Ishikawa (cell line): ENCODE measurements at regions not wholly inside any gene's neighbourhood (a gene's known extent, or its start where the extent isn't known, plus 50 kb on each side); places are given as distances from the start of the nearest gene placed in this dataset.

Experiments
- CEBPB ChIP-seq: IDR thresholded peaks from 2 replicates; pipeline ENCODE4 v1.6.1; 2012
- CREB1 ChIP-seq: IDR thresholded peaks from 2 replicates; pipeline ENCODE4 v1.6.1; 2012; ENCODE audit warnings: low read depth
- EGR1 ChIP-seq: IDR thresholded peaks from 2 replicates; pipeline ENCODE4 v1.6.1; 2012
- EP300 ChIP-seq: IDR thresholded peaks from 2 replicates; pipeline ENCODE4 v1.6.1; 2012; ENCODE audit warnings: borderline replicate concordance
- FOXM1 ChIP-seq: IDR thresholded peaks from 2 replicates; pipeline ENCODE4 v1.6.1; 2012; ENCODE audit warnings: low read depth, borderline replicate concordance
- NFIC ChIP-seq: IDR thresholded peaks from 2 replicates; pipeline ENCODE4 v1.6.1; 2012
- RAD21 ChIP-seq: IDR thresholded peaks from 2 replicates; pipeline ENCODE4 v1.6.1; 2012; ENCODE audit warnings: low read depth
- TAF1 ChIP-seq: IDR thresholded peaks from 2 replicates; pipeline ENCODE4 v1.6.1; 2012; ENCODE audit warnings: low read depth, mild to moderate bottlenecking
- TCF12 ChIP-seq: IDR thresholded peaks from 2 replicates; pipeline ENCODE4 v1.6.1; 2012; ENCODE audit warnings: low read depth
- TEAD4 ChIP-seq: IDR thresholded peaks from 2 replicates; pipeline ENCODE4 v1.6.1; 2012
- YY1 ChIP-seq: IDR thresholded peaks from 2 replicates; pipeline ENCODE4 v1.6.1; 2012; ENCODE audit warnings: low read depth
- ZBTB7A ChIP-seq: IDR thresholded peaks from 2 replicates; pipeline ENCODE4 v1.6.1; 2012; ENCODE audit warnings: low read depth
- TF ChIP-seq, protein P1 (sequence below): IDR thresholded peaks from 2 replicates; pipeline ENCODE4 v1.6.1; 2012
- TF ChIP-seq, protein P2 (sequence below): IDR thresholded peaks from 2 replicates; pipeline ENCODE4 v1.6.1; 2012
- TF ChIP-seq, protein P3 (sequence below): IDR thresholded peaks from 2 replicates; pipeline ENCODE4 v1.6.1; 2012; ENCODE audit warnings: low read depth, mild to moderate bottlenecking

DNA sequence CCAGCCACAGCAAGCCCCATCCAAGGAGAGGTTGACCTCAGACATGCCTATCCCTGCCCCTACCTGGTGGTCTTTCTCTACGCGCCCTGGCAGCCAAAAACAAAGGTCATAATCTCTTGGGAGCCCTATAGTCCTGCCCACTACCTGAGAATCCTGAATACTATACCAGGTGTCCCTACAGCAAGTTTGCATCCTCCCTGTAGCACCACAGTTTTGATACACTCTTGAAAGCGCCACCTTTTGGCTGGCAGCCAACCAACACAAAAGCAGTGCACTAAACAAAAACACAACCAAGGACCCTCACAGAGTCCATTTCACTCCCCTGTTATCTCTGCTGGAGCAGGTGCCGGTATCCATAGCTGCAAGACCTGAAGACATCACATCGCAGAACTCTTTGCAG is 523.8 kb upstream of the CPEB2 start:
- TF ChIP-seq EP300 = no peak
- TF ChIP-seq TCF12 = no peak
- TF ChIP-seq, protein P1, sequence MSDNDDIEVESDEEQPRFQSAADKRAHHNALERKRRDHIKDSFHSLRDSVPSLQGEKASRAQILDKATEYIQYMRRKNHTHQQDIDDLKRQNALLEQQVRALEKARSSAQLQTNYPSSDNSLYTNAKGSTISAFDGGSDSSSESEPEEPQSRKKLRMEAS = no peak
- TF ChIP-seq YY1 = no peak
- TF ChIP-seq CEBPB = no peak
- TF ChIP-seq, protein P2, sequence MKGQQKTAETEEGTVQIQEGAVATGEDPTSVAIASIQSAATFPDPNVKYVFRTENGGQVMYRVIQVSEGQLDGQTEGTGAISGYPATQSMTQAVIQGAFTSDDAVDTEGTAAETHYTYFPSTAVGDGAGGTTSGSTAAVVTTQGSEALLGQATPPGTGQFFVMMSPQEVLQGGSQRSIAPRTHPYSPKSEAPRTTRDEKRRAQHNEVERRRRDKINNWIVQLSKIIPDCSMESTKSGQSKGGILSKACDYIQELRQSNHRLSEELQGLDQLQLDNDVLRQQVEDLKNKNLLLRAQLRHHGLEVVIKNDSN = no peak
- TF ChIP-seq EGR1 = no peak
- TF ChIP-seq, protein P3, sequence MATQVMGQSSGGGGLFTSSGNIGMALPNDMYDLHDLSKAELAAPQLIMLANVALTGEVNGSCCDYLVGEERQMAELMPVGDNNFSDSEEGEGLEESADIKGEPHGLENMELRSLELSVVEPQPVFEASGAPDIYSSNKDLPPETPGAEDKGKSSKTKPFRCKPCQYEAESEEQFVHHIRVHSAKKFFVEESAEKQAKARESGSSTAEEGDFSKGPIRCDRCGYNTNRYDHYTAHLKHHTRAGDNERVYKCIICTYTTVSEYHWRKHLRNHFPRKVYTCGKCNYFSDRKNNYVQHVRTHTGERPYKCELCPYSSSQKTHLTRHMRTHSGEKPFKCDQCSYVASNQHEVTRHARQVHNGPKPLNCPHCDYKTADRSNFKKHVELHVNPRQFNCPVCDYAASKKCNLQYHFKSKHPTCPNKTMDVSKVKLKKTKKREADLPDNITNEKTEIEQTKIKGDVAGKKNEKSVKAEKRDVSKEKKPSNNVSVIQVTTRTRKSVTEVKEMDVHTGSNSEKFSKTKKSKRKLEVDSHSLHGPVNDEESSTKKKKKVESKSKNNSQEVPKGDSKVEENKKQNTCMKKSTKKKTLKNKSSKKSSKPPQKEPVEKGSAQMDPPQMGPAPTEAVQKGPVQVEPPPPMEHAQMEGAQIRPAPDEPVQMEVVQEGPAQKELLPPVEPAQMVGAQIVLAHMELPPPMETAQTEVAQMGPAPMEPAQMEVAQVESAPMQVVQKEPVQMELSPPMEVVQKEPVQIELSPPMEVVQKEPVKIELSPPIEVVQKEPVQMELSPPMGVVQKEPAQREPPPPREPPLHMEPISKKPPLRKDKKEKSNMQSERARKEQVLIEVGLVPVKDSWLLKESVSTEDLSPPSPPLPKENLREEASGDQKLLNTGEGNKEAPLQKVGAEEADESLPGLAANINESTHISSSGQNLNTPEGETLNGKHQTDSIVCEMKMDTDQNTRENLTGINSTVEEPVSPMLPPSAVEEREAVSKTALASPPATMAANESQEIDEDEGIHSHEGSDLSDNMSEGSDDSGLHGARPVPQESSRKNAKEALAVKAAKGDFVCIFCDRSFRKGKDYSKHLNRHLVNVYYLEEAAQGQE = no peak
- no peak for TF ChIP-seq RAD21
- no peak for TF ChIP-seq TEAD4
- TF ChIP-seq TAF1 = no peak
- TF ChIP-seq NFIC = no peak
- TF ChIP-seq ZBTB7A = no peak
- no peak for TF ChIP-seq FOXM1
- no peak for TF ChIP-seq CREB1

DNA sequence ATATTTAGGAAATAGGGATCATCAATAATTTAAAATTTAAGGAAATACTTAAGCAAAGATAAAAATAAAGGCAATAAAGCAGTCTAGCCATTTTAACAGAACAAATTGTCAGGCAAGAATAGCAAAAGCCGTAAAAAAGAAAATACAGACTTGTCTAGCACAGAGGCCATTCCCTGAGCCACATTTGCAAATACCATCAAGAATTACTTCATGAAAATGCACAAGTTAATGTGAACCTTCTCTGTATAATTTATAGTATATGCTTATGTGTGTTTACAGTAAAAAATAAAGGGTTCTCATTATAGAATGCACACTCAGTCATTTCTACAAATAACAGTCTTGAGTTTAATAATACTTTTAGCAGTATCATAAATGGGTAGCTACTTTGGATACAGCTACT is 505.9 kb upstream of the CPEB2 start:
- no peak for TF ChIP-seq TCF12
- no peak for TF ChIP-seq YY1
- TF ChIP-seq, protein P3 = no peak
- no peak for TF ChIP-seq NFIC
- TF ChIP-seq EGR1 = no peak
- no peak for TF ChIP-seq TEAD4
- TF ChIP-seq, protein P1 = no peak
- no peak for TF ChIP-seq RAD21
- TF ChIP-seq CREB1 = no peak
- no peak for TF ChIP-seq TAF1
- TF ChIP-seq FOXM1 = no peak
- TF ChIP-seq, protein P2 = no peak

DNA sequence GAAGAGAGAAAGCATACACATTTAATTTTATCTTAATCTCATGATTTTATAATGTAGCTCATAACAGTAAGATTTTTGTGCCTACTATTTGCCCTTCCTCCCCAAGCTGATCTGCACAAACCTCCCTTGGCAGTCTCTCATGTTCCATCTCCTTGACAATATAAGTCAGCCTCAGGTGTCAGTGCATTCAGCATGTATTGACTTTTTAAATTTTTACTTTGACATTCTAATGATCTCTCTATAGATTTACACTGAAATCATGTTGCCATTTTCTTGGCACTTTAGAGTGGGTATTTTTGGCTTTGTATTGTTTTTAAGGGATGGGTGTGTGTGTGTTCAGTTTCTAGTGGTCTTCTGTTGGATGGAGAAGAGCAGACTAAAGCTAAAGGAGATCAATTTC is 505.3 kb upstream of the CPEB2 start:
- TF ChIP-seq TAF1 (no peak), RAD21 (no peak), CREB1 (no peak), NFIC (no peak), EP300 (no peak), ZBTB7A (no peak), EGR1 (no peak), FOXM1 (no peak), YY1 (no peak), TEAD4 (no peak)
- TF ChIP-seq, protein P3 = no peak
- TF ChIP-seq, protein P2 = no peak

DNA sequence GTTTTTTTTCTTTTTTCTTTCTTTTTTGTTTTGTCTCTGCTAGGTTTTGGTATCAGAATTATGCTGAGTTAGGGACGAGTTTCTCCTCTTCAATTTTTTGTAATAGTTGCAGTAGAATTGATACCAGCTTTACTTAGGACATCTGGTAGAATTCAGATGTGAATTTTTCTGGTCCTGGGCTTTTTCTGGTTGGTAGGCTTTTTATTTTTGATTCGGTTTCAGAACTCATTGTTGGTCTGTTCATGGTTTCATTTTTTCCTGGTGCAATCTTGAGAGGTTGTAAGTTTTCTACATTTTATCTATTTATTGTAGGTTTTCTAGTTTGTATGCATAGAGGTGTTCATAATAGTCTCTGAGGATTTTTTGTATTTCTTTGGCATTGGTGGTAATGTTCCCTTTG is 498.1 kb upstream of the CPEB2 start:
- no peak for TF ChIP-seq TAF1
- no peak for TF ChIP-seq EP300
- TF ChIP-seq ZBTB7A = no peak
- TF ChIP-seq TEAD4 = no peak
- TF ChIP-seq CREB1 = no peak
- no peak for TF ChIP-seq TCF12
- no peak for TF ChIP-seq CEBPB
- no peak for TF ChIP-seq YY1
- no peak for TF ChIP-seq FOXM1
- TF ChIP-seq, protein P1 = no peak
- TF ChIP-seq RAD21 = no peak
- TF ChIP-seq, protein P3 = no peak
- TF ChIP-seq EGR1 = no peak
- no peak for TF ChIP-seq NFIC
- TF ChIP-seq, protein P2 = no peak
